Esophagus (tissue), 2 donors: ENCODE measurements at regions not wholly inside any gene's neighbourhood (a gene's known extent, or its start where the extent isn't known, plus 50 kb on each side); places are given as distances from the start of the nearest gene placed in this dataset.
"Not testable (repeated sequence)": the region's sequence is repeated elsewhere in the genome, so short reads cannot be mapped to it uniquely, and the experiment has no call there.

Source experiments
- H3K27ac ChIP-seq, 2 donors: one replicate each; pipeline ENCODE4 v1.5.1; 2013; ENCODE audit warnings: low read depth in 2 of 2, mild to moderate bottlenecking in 2 of 2, inconsistent platforms in 1 of 2, low read length in 1 of 2, moderate library complexity in 1 of 2
- H3K27me3 ChIP-seq, 2 donors: one replicate each; pipeline ENCODE4 v1.6.1; 2013; ENCODE audit warnings: low read length in 2 of 2, control low read depth in 1 of 2, mild to moderate bottlenecking in 1 of 2; ENCODE audit not compliant: insufficient read depth in 2 of 2, control insufficient read depth in 1 of 2
- H3K36me3 ChIP-seq, 2 donors: one replicate each; pipeline ENCODE4 v1.6.1; 2013; ENCODE audit warnings: low read length in 1 of 2; ENCODE audit not compliant: control insufficient read depth in 2 of 2, insufficient read depth in 2 of 2
- H3K4me1 ChIP-seq, 2 donors: one replicate each; pipeline ENCODE4 v1.6.1; 2013; ENCODE audit warnings: low read length in 1 of 2; ENCODE audit not compliant: control insufficient read depth in 2 of 2, insufficient read depth in 2 of 2
- H3K4me3 ChIP-seq, 2 donors: one replicate each; pipeline ENCODE4 v1.5.1; 2013; ENCODE audit warnings: low read length in 2 of 2, mild to moderate bottlenecking in 2 of 2, low read depth in 1 of 2, moderate library complexity in 1 of 2
- H3K9me3 ChIP-seq, 2 donors: one replicate each; pipeline ENCODE4 v1.6.1; 2013; ENCODE audit warnings: mild to moderate bottlenecking in 2 of 2, low read depth in 1 of 2, low read length in 1 of 2, moderate library complexity in 1 of 2; ENCODE audit not compliant: control insufficient read depth in 2 of 2, insufficient read depth in 1 of 2
- WGBS, 2 donors: extraction: QIAGEN DNeasy Blood & Tissue Kit; methylation state at CpG; one replicate each; pipeline ENCODE4 v1.1.7; 2013; 5-methylcytosine and 5-hydroxymethylcytosine counted together
- donor health status: healthy with polysubstance abuse.
- donor health status: Bipolar disorder and iron deficiency.

- no peaks in the 10 kb centered on the region for H3K27me3 ChIP-seq
- no peaks in the 10 kb centered on the region for H3K4me1 ChIP-seq
- H3K4me3 ChIP-seq, result peak overlapping the region; percentile 54 to 62
- no peaks in the 10 kb centered on the region for H3K36me3 ChIP-seq
- peaks cover 0 to 2% of the 10 kb centered on the region in 2 donors for H3K9me3 ChIP-seq
- H3K27ac ChIP-seq, result no peak overlapping the region
- 63 to 65% methylated on average over 8 of the region's 8 CpGs for WGBS, 2 donors
Observed at GRCh38 chr6:13874191-13874549, 50.6 kb upstream of the RNF182 start.

GRCh38 chr6:13873288-13874190, 51.2 kb upstream of the RNF182 start:
- peaks cover 0 to 2% of the 10 kb centered on the region in 2 donors for H3K9me3 ChIP-seq
- peak overlapping the region; percentile 54 to 62 for H3K4me3 ChIP-seq
- WGBS, 2 donors, result 4 to 6% methylated on average over 47 to 49 of the region's 49 CpGs
- no peaks in the 10 kb centered on the region for H3K27me3 ChIP-seq
- no peaks in the 10 kb centered on the region for H3K4me1 ChIP-seq
- peak overlapping the region in 1 of 2 donors; percentile 0 for H3K27ac ChIP-seq
- H3K36me3 ChIP-seq, result no peaks in the 10 kb centered on the region

- Histone ChIP-seq H3K27me3 (no peaks in the 10 kb centered on the region), H3K4me1 (no peaks in the 10 kb centered on the region), H3K9me3 (no peaks in the 10 kb centered on the region), H3K36me3 (no peaks in the 10 kb centered on the region), H3K4me3 (no peak overlapping the region), H3K27ac (no peak overlapping the region)
- 93 to 94% methylated on average over 2 of the region's 2 CpGs for whole genome bisulfite sequencing, 2 donors
Observed at GRCh38 chr6:13872681-13873080, 52.1 kb upstream of the RNF182 start.

- H3K27me3 ChIP-seq, H3K4me3 ChIP-seq, H3K4me1 ChIP-seq, H3K27ac ChIP-seq, H3K9me3 ChIP-seq, H3K36me3 ChIP-seq: not testable (repeated sequence)
- 95 to 96% methylated on average over 18 to 23 of the region's 23 CpGs for WGBS, 2 donors
Observed at GRCh38 chr6:13872006-13872405, 52.7 kb upstream of the RNF182 start.

- Histone ChIP-seq H3K36me3 (no peaks in the 10 kb centered on the region), H3K9me3 (no peaks in the 10 kb centered on the region), H3K4me3 (no peak overlapping the region), H3K27me3 (no peaks in the 10 kb centered on the region), H3K4me1 (no peaks in the 10 kb centered on the region), H3K27ac (no peak overlapping the region)
- WGBS, 2 donors, result 74 to 79% methylated on average over 4 of the region's 4 CpGs
Observed at GRCh38 chr6:13870214-13870830, 54.4 kb upstream of the RNF182 start.

GRCh38 chr6:13868236-13868635, 53.9 kb upstream of the MCUR1 start:
- no peaks in the 10 kb centered on the region for H3K27me3 ChIP-seq
- 86 to 87% methylated on average over 8 of the region's 8 CpGs for WGBS, 2 donors
- no peak overlapping the region for H3K27ac ChIP-seq
- H3K4me3 ChIP-seq, result no peak overlapping the region
- H3K4me1 ChIP-seq, result no peaks in the 10 kb centered on the region
- no peaks in the 10 kb centered on the region for H3K36me3 ChIP-seq
- H3K9me3 ChIP-seq, result no peaks in the 10 kb centered on the region

- Histone ChIP-seq H3K27me3 (no peaks in the 10 kb centered on the region), H3K27ac (no peak overlapping the region), H3K36me3 (no peaks in the 10 kb centered on the region), H3K4me3 (no peak overlapping the region), H3K4me1 (no peaks in the 10 kb centered on the region), H3K9me3 (no peaks in the 10 kb centered on the region)
- WGBS, 2 donors, result 82 to 89% methylated on average over 3 of the region's 3 CpGs
Observed at GRCh38 chr6:13866301-13866700, 51.9 kb upstream of the MCUR1 start.

- Histone ChIP-seq H3K27me3 (peaks cover 0 to 3% of the 10 kb centered on the region in 2 donors), H3K36me3 (no peaks in the 10 kb centered on the region), H3K4me3 (no peak overlapping the region), H3K9me3 (peaks cover 0 to 5% of the 10 kb centered on the region in 2 donors), H3K27ac (no peak overlapping the region), H3K4me1 (no peaks in the 10 kb centered on the region)
- WGBS, 2 donors, result 59 to 74% methylated on average over 2 of the region's 2 CpGs
Observed at GRCh38 chr6:13865141-13865540, 50.8 kb upstream of the MCUR1 start.

- H3K9me3 ChIP-seq, H3K36me3 ChIP-seq, H3K4me1 ChIP-seq, H3K27me3 ChIP-seq, H3K4me3 ChIP-seq, H3K27ac ChIP-seq: not testable (repeated sequence)
- 47 to 60% methylated on average over 2 of the region's 2 CpGs for WGBS, 2 donors
Observed at GRCh38 chr6:13864669-13865068, 50.3 kb upstream of the MCUR1 start.
